Anterior cingulate cortex (tissue), 58 donors: ENCODE measurements at regions not wholly inside any gene's neighbourhood (a gene's known extent, or its start where the extent isn't known, plus 50 kb on each side); places are given as distances from the start of the nearest gene placed in this dataset.

Experiments used
- DNase-seq, 58 donors: peaks; one replicate each; lab custom pipeline; 2025; lab: John Stamatoyannopoulos, UW

DNA sequence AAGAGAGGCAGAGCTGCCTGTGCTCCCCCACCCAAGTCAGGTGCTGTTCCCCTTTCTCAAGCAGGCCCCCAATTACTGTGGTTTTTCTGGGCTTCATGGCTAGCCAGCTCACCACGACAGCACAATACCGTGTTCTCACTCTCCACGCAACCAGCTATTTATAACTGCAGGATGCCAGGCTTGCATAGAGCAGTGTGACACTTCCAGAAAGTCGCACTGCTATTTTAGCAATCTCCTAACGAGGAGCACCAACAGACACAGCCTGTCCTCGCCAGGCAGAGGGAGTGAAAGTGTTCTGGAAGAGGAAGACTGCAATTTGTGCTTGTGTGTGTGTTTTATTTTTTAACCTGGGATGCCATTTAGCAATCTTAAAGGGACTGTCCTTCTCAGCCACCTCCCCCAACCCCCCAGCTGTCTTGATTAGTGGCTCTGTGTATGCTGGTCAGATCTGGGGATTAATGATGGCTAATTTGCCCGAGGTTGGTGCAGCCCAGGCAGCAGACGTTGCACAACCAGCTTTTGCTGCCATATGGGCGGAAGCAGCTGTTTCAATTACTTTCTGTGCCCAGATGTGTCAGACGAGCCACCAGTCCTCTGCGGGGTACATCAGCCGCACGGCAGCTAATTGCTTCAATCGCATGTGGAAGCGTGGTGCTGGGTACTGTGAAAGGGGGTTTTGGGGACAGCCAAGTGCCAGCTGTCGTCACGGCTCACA is 268.0 kb upstream of the ARRDC4 start:
- DNase-seq: peak in 44 of 58 donors; percentile 4 to 90 (median 44)

DNA sequence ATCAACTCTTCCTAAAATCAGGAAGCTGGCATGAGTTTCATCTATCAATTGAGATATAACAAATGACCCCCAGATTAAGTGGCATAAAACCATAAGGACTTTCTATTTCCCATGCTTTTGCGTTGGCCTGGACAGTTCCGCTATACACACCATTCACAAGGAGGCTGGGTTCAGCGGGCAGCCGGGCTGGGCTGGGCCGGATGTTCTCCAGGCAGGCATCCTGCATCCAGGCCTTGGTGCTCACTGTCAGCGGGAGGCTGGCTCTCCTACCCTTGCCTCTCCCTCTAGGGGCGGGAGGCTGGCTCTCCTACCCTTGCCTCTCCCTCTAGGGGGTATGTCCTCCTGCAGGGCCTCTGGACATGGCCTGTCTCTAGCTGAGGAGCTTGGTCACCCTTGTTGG is 266.0 kb upstream of the ARRDC4 start:
- no peak for DNase-seq

- no peak for DNase-seq
Measured at GRCh38 chr15:97703400-97703799, 257.1 kb upstream of the ARRDC4 start.

GRCh38 chr15:97706059-97706458 is 254.4 kb upstream of the ARRDC4 start:
- no peak for DNase-seq

DNA sequence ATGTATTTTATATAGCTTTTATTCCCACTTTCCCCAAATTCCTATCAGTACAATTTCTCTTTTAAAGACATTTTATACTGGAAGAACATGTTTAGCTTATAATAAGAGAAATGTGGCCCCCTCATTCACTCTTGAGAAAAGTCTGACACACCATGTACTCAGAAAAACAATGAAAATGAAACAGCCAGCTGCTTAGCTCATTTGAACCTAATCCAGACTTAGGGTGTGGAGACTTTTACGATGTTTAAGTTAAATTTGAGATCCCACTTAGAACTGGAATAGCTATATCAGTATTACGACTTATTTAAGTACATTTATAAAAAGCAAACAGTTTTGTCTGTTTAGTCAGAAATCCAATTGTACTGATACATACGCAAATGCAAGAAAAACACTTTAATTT is 252.3 kb upstream of the ARRDC4 start:
- DNase-seq: no peak

DNA sequence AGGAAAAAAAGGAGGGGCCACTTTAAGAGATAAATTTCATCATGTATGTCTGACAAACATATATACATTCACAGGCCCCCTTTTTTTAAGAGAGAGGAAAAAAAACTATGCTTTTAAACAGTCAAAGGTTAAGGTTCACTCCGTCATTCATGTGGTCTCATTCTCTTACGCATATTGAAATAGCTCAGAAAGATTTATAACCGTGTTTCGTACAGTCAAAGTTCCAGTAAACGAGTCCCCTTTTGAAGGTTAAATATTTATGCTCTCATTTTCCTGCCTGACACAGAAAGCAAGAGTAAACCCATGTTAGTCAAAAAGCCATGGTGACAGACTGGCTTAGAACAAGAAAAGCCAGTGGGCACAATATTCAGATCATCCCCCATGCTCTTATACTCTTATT is 248.0 kb upstream of the ARRDC4 start:
- DNase-seq: no peak

- DNase-seq: no peak
Measured at GRCh38 chr15:97717806-97718205, 242.7 kb upstream of the ARRDC4 start.

DNA sequence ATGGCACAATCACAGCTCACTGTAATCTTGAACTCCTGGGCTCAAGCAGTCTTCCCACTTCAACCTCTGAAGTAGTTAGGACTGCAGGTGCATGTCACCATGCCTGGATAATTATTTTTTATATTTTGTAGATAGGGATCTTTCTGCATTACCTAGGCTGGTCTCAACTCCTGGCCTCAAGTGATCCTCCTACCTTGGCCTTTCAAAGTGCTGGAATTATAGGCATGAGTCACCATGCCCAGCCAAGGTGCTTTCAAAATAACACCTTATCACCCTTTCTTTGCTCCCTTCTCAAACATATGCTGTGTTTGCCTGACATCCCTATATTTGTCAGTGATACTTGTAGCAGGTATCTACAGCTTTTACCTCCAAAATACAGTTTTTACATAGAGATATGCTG is 242.0 kb upstream of the ARRDC4 start:
- no peak for DNase-seq

DNA sequence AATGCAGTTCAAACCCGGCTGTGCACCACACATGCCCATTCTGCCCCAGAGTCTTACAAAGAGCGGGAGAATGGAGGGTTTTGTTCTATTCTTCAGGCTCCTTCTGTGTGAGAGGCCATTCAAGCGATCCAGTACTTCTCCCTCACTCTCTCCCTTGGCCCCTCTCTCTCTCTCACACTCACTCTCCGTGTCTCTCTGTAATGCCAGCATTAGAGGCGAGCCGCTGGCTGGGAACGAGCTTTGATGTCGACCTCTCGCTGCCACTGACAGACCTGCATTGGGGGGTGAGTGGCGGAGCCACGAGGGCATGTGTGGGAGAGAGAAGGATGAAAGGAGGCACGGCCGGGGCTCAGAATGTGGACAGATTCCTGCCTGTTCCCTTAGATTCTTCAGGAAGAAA is 231.7 kb upstream of the ARRDC4 start:
- DNase-seq: peak in 16 of 58 donors; percentile 3 to 33 (median 9)

GRCh38 chr15:97729270-97729669 is 231.2 kb upstream of the ARRDC4 start:
- DNase-seq: no peak

DNA sequence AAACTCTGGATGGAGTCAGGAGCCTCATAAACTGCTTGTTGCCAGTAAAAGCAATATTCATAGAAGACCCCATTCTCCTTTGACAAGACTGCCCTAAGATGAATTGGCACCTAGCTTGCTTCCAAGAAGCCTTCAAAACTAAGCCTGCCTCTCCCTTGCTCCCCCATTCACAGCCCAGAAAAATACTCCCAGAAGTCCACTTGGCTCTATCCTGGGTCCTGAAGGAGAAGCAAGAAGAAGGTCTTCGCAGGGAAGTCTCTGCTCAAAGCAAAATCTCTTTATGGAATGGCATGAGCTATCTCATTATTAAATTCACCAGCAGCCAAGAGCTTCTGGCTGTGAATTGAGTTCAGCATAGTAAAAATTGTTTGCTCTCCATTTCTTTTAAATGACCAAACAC is 230.2 kb upstream of the ARRDC4 start:
- no peak for DNase-seq

DNA sequence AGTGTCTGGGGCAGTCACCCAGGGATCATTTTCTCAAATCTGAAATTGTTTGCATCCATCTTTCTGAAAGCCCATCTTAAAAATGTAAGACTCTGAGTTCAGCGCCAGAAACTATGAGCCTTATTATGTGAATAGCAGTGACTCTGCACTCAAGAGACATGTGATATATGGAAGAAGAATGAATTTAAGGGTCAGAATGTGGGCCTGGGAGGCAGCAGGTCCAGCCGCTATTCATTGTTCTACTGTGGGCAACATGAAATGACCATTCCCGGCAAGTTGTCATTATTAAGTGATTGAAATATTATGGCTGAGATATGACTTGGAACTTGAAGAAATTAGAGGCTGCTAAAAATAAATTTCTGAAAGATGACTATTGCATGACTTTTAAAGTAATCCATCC is 228.6 kb upstream of the ARRDC4 start:
- no peak for DNase-seq

DNA sequence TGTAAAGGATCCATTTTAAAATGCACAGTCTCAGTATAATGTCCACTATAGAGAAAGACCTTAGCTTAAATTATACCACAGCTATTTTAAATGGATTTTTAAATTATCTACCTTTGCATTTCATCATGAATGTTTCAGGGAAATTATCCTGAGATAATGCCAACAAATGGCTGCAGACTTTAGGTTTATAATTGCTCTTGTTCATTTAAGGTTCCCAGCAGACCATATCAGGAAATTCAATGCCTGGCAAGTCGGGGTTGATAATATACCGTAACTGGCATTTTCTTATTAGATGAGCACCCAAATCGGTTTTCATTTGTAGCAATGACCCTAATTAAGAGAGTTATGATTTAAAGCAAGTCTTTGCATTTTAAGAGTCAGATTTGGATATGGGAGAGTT is 227.1 kb upstream of the ARRDC4 start:
- DNase-seq: no peak

DNA sequence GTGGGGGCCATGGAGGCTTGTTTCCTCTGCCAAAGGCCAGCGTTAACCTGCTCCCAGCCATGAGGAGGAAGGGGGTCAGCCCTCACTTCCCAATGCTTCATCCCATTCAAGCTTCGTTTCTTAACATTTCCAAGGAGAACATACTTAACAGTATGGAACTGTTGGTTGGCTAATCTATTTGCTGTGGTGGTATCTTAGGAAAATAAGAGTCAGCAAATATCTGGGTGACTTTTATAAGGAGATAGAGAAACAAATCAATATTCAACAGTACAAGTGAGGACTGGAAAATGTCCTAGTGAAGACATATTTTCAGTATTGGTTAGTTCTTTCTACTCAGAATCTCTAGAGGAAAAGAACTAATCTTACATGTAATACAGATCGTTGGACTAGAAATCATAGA is 223.8 kb upstream of the ARRDC4 start:
- DNase-seq: no peak

DNA sequence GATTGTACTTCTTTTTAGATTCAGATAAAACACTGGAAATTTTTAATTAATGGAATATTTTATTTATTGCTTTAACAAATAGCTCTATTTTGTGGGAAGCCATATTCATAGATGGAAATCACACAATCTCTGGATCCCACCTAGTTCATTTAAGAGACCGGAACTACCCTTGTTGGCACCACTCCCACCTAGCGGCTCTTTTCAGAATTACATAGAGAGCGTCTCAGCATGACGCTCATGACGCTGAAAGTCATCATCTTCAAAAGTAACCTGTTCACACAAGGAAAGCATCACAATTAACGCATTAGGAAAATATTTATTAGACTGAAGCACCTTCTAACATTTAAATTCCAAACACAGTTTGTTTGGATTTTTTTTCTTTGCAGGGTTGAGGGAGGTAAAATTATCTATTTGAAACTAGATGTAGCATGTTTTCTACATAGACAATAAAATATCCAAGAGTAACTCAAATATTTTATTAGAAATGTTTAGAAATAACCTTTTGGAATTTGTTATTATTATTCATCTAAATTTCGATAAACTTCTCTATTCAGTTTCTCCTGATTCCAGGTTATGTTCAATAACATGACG is 214.9 kb upstream of the ARRDC4 start:
- DNase-seq: no peak

DNA sequence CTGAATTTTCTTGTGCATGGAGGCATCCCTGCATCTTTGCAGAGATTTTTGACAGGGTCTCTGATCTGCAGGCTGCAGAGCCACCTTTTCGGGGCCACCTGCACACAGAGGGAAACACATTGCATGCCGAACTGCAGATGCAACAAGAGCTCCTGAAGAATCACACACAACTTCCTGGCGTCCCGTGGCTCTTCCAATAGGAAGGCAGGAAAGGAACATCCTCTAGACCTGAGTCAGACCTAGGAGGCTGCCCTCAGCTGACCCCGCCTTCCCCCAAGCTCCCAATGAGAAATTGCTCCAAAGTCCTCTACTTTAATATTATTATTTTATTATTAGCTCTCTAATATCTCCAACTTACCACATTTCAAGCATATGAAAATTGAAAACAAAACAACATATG is 213.2 kb upstream of the ARRDC4 start:
- no peak for DNase-seq

DNA sequence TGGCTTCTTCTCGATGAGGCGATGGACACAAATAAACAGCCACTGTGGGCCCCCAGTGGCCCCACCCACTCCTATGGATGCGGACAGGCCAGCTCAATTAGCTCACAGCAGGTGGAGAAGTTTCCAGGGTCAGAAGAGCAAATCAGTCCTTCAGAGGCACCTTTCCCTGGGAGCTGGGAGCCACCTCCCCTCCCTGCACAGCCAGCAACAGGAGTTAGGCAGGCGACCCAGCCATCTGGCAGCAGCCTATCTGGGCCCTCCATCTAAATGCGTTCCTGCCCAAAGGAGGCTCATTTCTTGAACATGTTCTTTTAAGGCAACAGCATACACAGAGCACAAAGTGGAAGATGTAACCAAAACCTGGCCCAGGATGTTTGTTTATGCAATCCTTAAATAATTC is 211.9 kb upstream of the ARRDC4 start:
- DNase-seq: no peak

GRCh38 chr15:97750060-97750459 is 210.4 kb upstream of the ARRDC4 start:
- no peak for DNase-seq

GRCh38 chr15:97755726-97756125 is 204.8 kb upstream of the ARRDC4 start:
- DNase-seq: no peak

GRCh38 chr15:97759363-97759762 is 201.1 kb upstream of the ARRDC4 start:
- no peak for DNase-seq

DNA sequence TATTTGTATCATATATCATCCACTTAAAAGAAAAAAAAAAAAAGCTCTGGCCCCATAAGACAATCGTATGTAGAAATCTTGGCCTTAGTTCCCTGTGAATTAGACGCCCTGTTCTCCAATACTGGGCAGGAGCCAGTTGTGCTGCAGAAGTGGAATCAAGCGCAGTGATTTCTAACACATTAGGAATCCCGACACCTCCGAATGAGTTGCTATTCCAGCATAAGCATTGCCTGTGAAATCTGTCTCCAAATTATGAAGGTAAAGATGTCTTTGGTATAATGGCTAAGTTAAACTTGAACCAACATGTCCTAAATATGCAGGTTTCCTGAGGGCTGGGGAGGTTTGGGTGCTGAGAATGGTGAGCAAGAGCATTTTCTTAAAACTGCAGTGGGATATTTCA is 199.4 kb upstream of the ARRDC4 start:
- DNase-seq: no peak

DNA sequence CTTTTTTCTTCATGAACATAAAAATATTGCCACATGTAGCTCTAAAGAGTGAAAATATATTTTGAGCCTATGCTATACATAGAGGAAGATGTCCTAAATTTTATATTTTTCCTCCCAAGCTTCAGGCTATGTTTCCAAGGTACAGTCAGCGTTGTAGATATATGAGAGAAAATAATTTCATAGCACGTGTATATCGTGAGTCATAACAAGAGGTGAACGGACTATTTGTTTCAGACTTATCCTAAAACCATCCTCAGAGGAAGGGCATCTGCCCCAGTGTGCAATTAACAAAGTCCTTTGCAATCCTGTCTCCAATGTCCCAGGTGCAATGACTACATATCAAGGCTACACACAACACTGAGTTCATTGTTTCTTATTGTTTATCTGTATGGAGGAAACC is 177.3 kb upstream of the ARRDC4 start:
- no peak for DNase-seq

- no peak for DNase-seq
Measured at GRCh38 chr15:97786741-97787140, 173.8 kb upstream of the ARRDC4 start.
